Left renal cortex interstitium (tissue), 4 donors: ENCODE measurements at regions not wholly inside any gene's neighbourhood (a gene's known extent, or its start where the extent isn't known, plus 50 kb on each side); places are given as distances from the start of the nearest gene placed in this dataset.
A peak's percentile ranks its signal among the peaks of the same experiment; 100 is the strongest.

Experiments used
- DNase-seq, 4 donors: peaks; one replicate each; pipeline ENCODE4 v3.0.0-alpha.2; 2013; ENCODE audit warnings: low read depth in 4 of 4, low spot score in 2 of 4, missing footprints in 1 of 4

- DNase-seq = no peak
Measured at GRCh38 chr4:15215109-15215508, 212.7 kb upstream of the C1QTNF7 start.

DNA sequence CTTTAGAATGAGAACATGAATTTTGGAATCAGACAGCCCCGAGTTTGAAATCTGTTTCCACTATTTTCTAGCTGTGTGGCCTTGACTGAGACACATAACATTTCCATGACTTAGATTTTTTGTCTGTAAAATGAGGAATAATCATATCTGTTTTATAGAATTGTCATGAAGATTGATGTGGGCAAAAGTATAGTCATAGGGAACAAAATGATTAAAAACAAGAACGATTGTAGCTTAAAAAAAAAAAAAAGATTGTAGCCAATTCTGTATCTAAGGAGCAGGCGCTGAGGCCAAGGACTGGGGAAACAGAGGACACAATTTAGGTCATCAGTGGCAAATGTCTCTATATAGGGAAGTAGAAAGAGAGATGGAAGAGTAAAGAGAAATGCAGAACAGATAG lies 201.6 kb upstream of the C1QTNF7 start:
- no peak for DNase-seq

- peak in 1 of 4 donors; percentile 83 for DNase-seq
Measured at GRCh38 chr4:15231265-15232091, 196.4 kb upstream of the C1QTNF7 start.

- no peak for DNase-seq
Measured at GRCh38 chr4:15232366-15233263, 195.2 kb upstream of the C1QTNF7 start.

- DNase-seq = no peak
Measured at GRCh38 chr4:15233264-15233597, 194.6 kb upstream of the C1QTNF7 start.

DNA sequence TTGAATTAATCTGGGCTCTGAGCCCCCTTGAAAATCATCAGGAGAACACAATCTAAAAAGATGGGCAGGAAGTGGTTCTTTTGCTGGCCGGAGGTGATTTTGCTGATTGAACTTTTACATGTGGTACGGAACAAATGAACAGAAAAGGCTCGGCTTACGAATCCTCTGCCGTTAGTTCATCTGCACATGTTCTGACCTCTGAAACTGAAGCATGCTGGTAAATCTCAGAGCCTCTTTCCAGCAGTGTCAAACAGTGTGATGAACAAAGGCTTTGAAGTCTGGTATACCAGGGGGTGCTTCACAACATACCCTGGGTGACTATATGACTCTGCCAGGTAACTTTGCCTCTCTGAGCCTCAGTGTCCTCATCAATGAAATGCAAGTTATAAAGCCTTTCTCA lies 194.2 kb upstream of the C1QTNF7 start:
- DNase-seq = no peak

GRCh38 chr4:15234116-15234855 lies 193.5 kb upstream of the C1QTNF7 start:
- no peak for DNase-seq

DNA sequence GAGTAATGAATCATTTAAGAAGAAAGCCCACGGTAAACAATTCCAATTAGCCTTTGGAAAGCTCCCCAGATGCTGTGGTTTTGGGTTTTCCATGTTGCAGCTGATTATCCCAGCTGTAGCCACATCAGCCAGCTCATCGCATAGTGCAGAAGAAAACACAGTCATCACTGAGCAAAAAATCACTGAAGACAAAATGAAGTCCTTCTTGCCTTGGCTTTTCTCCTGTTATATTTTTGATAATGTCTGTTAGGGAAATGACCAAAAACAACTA lies 193.0 kb upstream of the C1QTNF7 start:
- DNase-seq = peak in 2 of 4 donors; percentile 57 to 60

DNA sequence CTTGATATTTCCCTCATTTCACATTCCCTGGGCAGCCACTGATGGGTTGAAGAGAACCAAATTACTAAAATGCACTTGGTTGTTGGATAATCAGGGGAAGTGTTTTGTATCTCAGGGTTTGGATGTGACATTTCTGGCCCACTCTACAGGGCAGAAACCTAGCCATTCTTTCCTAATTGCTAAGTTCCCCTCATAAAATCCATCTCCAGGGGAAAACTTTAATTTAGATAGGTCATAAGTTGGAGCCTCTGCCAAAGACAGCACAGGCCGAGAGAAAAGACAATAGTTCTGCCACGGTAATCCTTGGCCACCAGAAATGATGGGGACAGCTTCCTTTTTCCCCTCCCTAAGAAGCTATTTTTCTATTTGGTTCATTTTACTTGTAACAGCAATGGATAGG lies 192.7 kb upstream of the C1QTNF7 start:
- DNase-seq = no peak

GRCh38 chr4:15237648-15238230 lies 190.1 kb upstream of the C1QTNF7 start:
- DNase-seq = no peak

- DNase-seq = no peak
Measured at GRCh38 chr4:15238720-15239119, 189.1 kb upstream of the C1QTNF7 start.

DNA sequence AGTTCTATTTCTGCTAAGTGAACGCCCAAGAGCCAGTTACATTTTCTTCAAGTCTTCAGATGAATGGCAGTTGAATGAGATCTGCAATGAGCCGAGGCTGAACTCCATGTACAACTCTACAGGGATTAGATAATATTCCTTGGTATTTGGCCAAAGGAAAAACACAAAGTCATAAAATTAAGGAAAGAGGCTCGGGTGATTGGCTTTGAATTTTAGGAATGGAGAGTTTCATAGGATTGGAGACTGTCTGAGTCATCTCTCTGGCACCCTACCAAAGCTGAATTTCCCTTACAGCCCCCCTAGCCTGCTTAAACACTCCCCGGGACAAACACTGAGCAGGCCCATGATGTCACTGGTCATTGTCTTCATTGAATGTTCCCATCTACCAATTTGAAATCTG lies 188.0 kb upstream of the C1QTNF7 start:
- no peak for DNase-seq

DNA sequence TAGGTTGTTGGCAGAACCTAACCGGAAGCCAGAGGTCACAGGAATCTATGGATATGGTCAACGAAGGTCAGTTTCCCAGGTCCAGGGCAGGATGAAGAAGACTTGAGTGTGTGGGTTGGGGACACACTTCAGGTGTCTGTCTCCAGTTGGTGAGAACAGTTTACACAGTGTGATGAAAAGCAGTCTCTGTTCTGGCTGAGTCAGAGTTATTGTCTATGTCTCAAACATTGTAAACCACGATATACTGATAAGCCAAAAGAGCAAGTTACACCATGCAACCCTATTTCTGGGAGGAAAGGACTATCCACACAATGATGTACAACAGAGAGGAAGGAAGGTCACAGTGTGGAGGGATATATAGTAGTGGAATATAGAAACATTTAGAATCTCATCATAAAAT lies 187.1 kb upstream of the C1QTNF7 start:
- DNase-seq = no peak

GRCh38 chr4:15242021-15242420 lies 185.8 kb upstream of the C1QTNF7 start:
- no peak for DNase-seq

GRCh38 chr4:15244354-15244753 lies 183.5 kb upstream of the C1QTNF7 start:
- DNase-seq = no peak

DNA sequence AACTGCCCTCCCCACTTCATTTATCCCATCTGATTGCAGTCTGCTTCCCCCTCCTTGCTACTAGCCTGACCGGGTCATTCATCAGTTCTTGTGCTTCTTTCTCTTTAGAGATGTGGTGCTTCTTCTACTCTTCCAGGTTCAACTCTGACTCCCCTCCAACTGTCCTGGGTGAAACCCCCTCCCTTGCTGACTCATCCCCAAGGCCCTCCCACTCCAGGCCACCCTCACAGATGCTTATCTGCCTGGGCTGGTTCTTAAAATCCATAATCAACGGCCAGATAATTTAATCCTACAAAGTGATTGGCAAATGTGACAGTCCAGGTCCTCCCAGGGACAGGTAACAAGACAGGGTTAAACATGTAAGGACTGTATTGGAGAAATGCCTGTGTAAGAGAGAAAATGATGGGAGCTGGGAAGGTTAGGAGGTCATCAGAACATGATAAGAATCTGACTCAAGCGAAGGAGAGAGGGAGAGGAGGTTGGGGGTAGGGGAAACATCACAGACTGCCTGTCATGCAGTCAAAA lies 182.8 kb upstream of the C1QTNF7 start:
- DNase-seq = no peak

GRCh38 chr4:15250021-15250441 lies 177.8 kb upstream of the C1QTNF7 start:
- no peak for DNase-seq

GRCh38 chr4:15253349-15253748 lies 174.5 kb upstream of the C1QTNF7 start:
- DNase-seq = no peak

GRCh38 chr4:15254236-15254880 lies 173.5 kb upstream of the C1QTNF7 start:
- DNase-seq = no peak

DNA sequence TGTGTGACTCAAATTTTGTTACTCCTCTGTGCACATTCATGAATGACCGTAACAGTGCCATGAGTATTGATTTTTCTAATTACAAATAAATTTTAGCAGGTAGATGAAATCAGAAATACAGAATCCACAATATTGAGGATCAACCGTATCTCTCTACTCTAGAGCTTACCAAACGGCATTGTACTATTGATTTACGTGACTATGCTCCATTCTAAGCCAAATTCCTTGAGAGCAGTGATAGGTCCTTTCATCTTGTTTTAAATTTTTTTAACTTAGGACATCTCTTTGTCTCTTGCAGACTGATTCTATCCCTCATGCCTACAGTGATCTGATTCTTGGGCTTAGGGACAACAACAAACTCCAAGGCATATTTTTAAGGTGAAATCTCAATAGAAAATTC lies 172.3 kb upstream of the C1QTNF7 start:
- DNase-seq = no peak
